Activated CD4-positive, alpha-beta T cell treated with anti-CD3 and anti-CD28 coated beads, Interleukin-2, Interleukin-6, amounts not matched to agents 100 ng/mL and 50 ng/mL, durations not matched to agents 16 hours and 8 hours (primary cell): ENCODE measurements at regions not wholly inside any gene's neighbourhood (a gene's known extent, or its start where the extent isn't known, plus 50 kb on each side); places are given as distances from the start of the nearest gene placed in this dataset.

Experiments
- DNase-seq: peaks from one replicate; pipeline ENCODE4 v3.0.0-alpha.2; 2020

- peak; percentile 30 for DNase-seq
These were observed 333.3 kb upstream of the DDX53 start for GRCh38 chrX:22666441-22666840.

- DNase-seq = no peak
These were observed 324.8 kb upstream of the DDX53 start for GRCh38 chrX:22674932-22675331.

- no peak for DNase-seq
These were observed 313.6 kb upstream of the DDX53 start for GRCh38 chrX:22686138-22686541.

- DNase-seq = no peak
These were observed 310.5 kb upstream of the DDX53 start for GRCh38 chrX:22689290-22689689.

- no peak for DNase-seq
These were observed 309.6 kb upstream of the DDX53 start for GRCh38 chrX:22690116-22690515.

GRCh38 chrX:22691966-22692565, 307.7 kb upstream of the DDX53 start:
- DNase-seq = no peak

GRCh38 chrX:22698151-22698550, 301.6 kb upstream of the DDX53 start:
- DNase-seq = no peak

- no peak for DNase-seq
These were observed 300.1 kb upstream of the DDX53 start for GRCh38 chrX:22699581-22700091.

GRCh38 chrX:22712942-22713341, 286.8 kb upstream of the DDX53 start:
- no peak for DNase-seq

GRCh38 chrX:22730542-22730941, 269.2 kb upstream of the DDX53 start:
- DNase-seq = no peak

- DNase-seq = no peak
These were observed 262.2 kb upstream of the DDX53 start for GRCh38 chrX:22737541-22737940.

- DNase-seq = no peak
These were observed 260.5 kb upstream of the DDX53 start for GRCh38 chrX:22739276-22739675.

GRCh38 chrX:22740836-22741235, 258.9 kb upstream of the DDX53 start:
- no peak for DNase-seq

- DNase-seq = no peak
These were observed 257.6 kb upstream of the DDX53 start for GRCh38 chrX:22742174-22742573.

GRCh38 chrX:22746081-22746480, 253.7 kb upstream of the DDX53 start:
- DNase-seq = no peak

- peak; percentile 67 for DNase-seq
These were observed 251.4 kb upstream of the DDX53 start for GRCh38 chrX:22748093-22748999.

GRCh38 chrX:22758807-22759481, 240.8 kb upstream of the DDX53 start:
- DNase-seq = no peak

GRCh38 chrX:22760513-22761057, 239.2 kb upstream of the DDX53 start:
- no peak for DNase-seq

GRCh38 chrX:22788221-22788620, 211.5 kb upstream of the DDX53 start:
- DNase-seq = no peak

- no peak for DNase-seq
These were observed 204.1 kb upstream of the DDX53 start for GRCh38 chrX:22795671-22796070.

- peak; percentile 5 for DNase-seq
These were observed 199.4 kb upstream of the DDX53 start for GRCh38 chrX:22800360-22800759.

GRCh38 chrX:22800806-22801205, 199.0 kb upstream of the DDX53 start:
- no peak for DNase-seq

- DNase-seq = no peak
These were observed 196.4 kb upstream of the DDX53 start for GRCh38 chrX:22803353-22803752.
